ENCODE measurements at regions not wholly inside any gene's neighbourhood (a gene's known extent, or its start where the extent isn't known, plus 50 kb on each side); places are given as distances from the start of the nearest gene placed in this dataset.

- no peak for DNase-seq
These were observed 50.2 kb upstream of the SLC66A3 start for GRCh38 chr2:11104794-11105660.

Data from NCI-H345 (cell line).